IgD-negative memory B cell (primary cell): ENCODE measurements at regions not wholly inside any gene's neighbourhood (a gene's known extent, or its start where the extent isn't known, plus 50 kb on each side); places are given as distances from the start of the nearest gene placed in this dataset.

Experiments used
- H3K27ac Mint-ChIP-seq, 3 donors: one replicate each; pipeline ENCODE4 v1.8.0; 2020 to 2022; ENCODE audit warnings: mild to moderate bottlenecking in 3 of 3, mixed read lengths in 3 of 3, moderate library complexity in 1 of 3
- H3K27me3 Mint-ChIP-seq: one replicate; pipeline ENCODE4 v1.8.0; 2021; ENCODE audit warnings: mixed read lengths
- H3K36me3 Mint-ChIP-seq: one replicate; pipeline ENCODE4 v1.8.0; 2020; ENCODE audit warnings: mild to moderate bottlenecking, mixed read lengths
- H3K4me1 Mint-ChIP-seq, 3 donors: one replicate each; pipeline ENCODE4 v1.8.0; 2020 to 2022; ENCODE audit warnings: mixed read lengths in 3 of 3, mild to moderate bottlenecking in 1 of 3
- H3K4me3 Mint-ChIP-seq, 4 donors: one replicate each; pipeline ENCODE4 v1.8.0; 2020 to 2022; ENCODE audit warnings: mild to moderate bottlenecking in 4 of 4, mixed read lengths in 4 of 4, moderate library complexity in 3 of 4
- H3K9me3 Mint-ChIP-seq, 3 donors: one replicate each; pipeline ENCODE4 v1.8.0; 2020 to 2021; ENCODE audit warnings: mixed read lengths in 3 of 3, mild to moderate bottlenecking in 1 of 3

GRCh38 chr6:96276305-96276704 lies 245.3 kb upstream of the UFL1 start:
- Mint-ChIP-seq H3K4me3 (no peak overlapping the region), H3K36me3 (no peaks in the 10 kb centered on the region), H3K27me3 (no peaks in the 10 kb centered on the region), H3K9me3 (peaks cover 0 to 9% (median 2%) of the 10 kb centered on the region in 3 donors), H3K4me1 (no peaks in the 10 kb centered on the region), H3K27ac (no peak overlapping the region)

- no peaks in the 10 kb centered on the region for H3K4me1 Mint-ChIP-seq
- no peak overlapping the region for H3K4me3 Mint-ChIP-seq
These were observed 244.8 kb upstream of the UFL1 start for GRCh38 chr6:96276856-96277255.

GRCh38 chr6:96279084-96279483 lies 242.5 kb upstream of the UFL1 start:
- H3K36me3 Mint-ChIP-seq, result no peaks in the 10 kb centered on the region
- no peaks in the 10 kb centered on the region for H3K4me1 Mint-ChIP-seq
- H3K27ac Mint-ChIP-seq, result no peak overlapping the region
- H3K27me3 Mint-ChIP-seq, result no peaks in the 10 kb centered on the region
- H3K9me3 Mint-ChIP-seq, result no peaks in the 10 kb centered on the region
- H3K4me3 Mint-ChIP-seq, result no peak overlapping the region

More at GRCh38 chr6:96276856-96277255, 244.8 kb upstream of the UFL1 start:
- Mint-ChIP-seq H3K27ac (no peak overlapping the region), H3K27me3 (no peaks in the 10 kb centered on the region), H3K36me3 (no peaks in the 10 kb centered on the region), H3K9me3 (peaks cover 0 to 8% (median 2%) of the 10 kb centered on the region in 3 donors)

- no peak overlapping the region for H3K27ac Mint-ChIP-seq
- no peaks in the 10 kb centered on the region for H3K4me1 Mint-ChIP-seq
- H3K4me3 Mint-ChIP-seq, result no peak overlapping the region
- peaks cover 0 to 7% (median 0%) of the 10 kb centered on the region in 3 donors for H3K9me3 Mint-ChIP-seq
- H3K27me3 Mint-ChIP-seq, result no peaks in the 10 kb centered on the region
- no peaks in the 10 kb centered on the region for H3K36me3 Mint-ChIP-seq
These were observed 235.1 kb upstream of the UFL1 start for GRCh38 chr6:96286503-96286902.

- Mint-ChIP-seq H3K27me3 (no peaks in the 10 kb centered on the region), H3K4me3 (no peak overlapping the region), H3K9me3 (peaks cover 0 to 8% (median 0%) of the 10 kb centered on the region in 3 donors), H3K4me1 (no peaks in the 10 kb centered on the region), H3K36me3 (no peaks in the 10 kb centered on the region), H3K27ac (no peak overlapping the region)
These were observed 222.1 kb upstream of the UFL1 start for GRCh38 chr6:96299525-96299924.

GRCh38 chr6:96301023-96301422 lies 220.6 kb upstream of the UFL1 start:
- H3K27me3 Mint-ChIP-seq, result no peaks in the 10 kb centered on the region
- H3K36me3 Mint-ChIP-seq, result no peaks in the 10 kb centered on the region
- H3K27ac Mint-ChIP-seq, result no peak overlapping the region
- H3K4me3 Mint-ChIP-seq, result no peak overlapping the region
- H3K9me3 Mint-ChIP-seq, result peaks cover 0 to 3% (median 0%) of the 10 kb centered on the region in 3 donors
- H3K4me1 Mint-ChIP-seq, result no peaks in the 10 kb centered on the region

GRCh38 chr6:96301781-96302180 lies 219.8 kb upstream of the UFL1 start:
- H3K36me3 Mint-ChIP-seq, result no peaks in the 10 kb centered on the region
- no peaks in the 10 kb centered on the region for H3K4me1 Mint-ChIP-seq
- no peaks in the 10 kb centered on the region for H3K27me3 Mint-ChIP-seq
- H3K4me3 Mint-ChIP-seq, result no peak overlapping the region
- peaks cover 0 to 3% (median 0%) of the 10 kb centered on the region in 3 donors for H3K9me3 Mint-ChIP-seq
- no peak overlapping the region for H3K27ac Mint-ChIP-seq

GRCh38 chr6:96302991-96303390 lies 218.6 kb upstream of the UFL1 start:
- H3K9me3 Mint-ChIP-seq, result peaks cover 0 to 3% (median 0%) of the 10 kb centered on the region in 3 donors
- no peaks in the 10 kb centered on the region for H3K4me1 Mint-ChIP-seq

GRCh38 chr6:96304997-96305396 lies 216.6 kb upstream of the UFL1 start:
- H3K27me3 Mint-ChIP-seq, result no peaks in the 10 kb centered on the region
- peaks cover 0 to 3% (median 3%) of the 10 kb centered on the region in 3 donors for H3K9me3 Mint-ChIP-seq
- no peaks in the 10 kb centered on the region for H3K4me1 Mint-ChIP-seq
- H3K36me3 Mint-ChIP-seq, result no peaks in the 10 kb centered on the region
- H3K4me3 Mint-ChIP-seq, result no peak overlapping the region
- H3K27ac Mint-ChIP-seq, result no peak overlapping the region

More at GRCh38 chr6:96302991-96303390, 218.6 kb upstream of the UFL1 start:
- Mint-ChIP-seq H3K4me3 (no peak overlapping the region), H3K27ac (no peak overlapping the region), H3K27me3 (no peaks in the 10 kb centered on the region), H3K36me3 (no peaks in the 10 kb centered on the region)

- H3K4me1 Mint-ChIP-seq, result no peaks in the 10 kb centered on the region
These were observed 190.7 kb upstream of the UFL1 start for GRCh38 chr6:96330884-96331283.

GRCh38 chr6:96340164-96340563 lies 181.4 kb upstream of the UFL1 start:
- H3K27ac Mint-ChIP-seq, result no peak overlapping the region
- H3K36me3 Mint-ChIP-seq, result peaks cover 2% of the 10 kb centered on the region
- H3K4me1 Mint-ChIP-seq, result no peaks in the 10 kb centered on the region
- H3K9me3 Mint-ChIP-seq, result peaks cover 2 to 14% (median 5%) of the 10 kb centered on the region in 3 donors
- no peak overlapping the region for H3K4me3 Mint-ChIP-seq
- H3K27me3 Mint-ChIP-seq, result no peaks in the 10 kb centered on the region

More at GRCh38 chr6:96330884-96331283, 190.7 kb upstream of the UFL1 start:
- H3K27me3 Mint-ChIP-seq, result no peaks in the 10 kb centered on the region
- no peak overlapping the region for H3K27ac Mint-ChIP-seq
- H3K36me3 Mint-ChIP-seq, result no peaks in the 10 kb centered on the region
- H3K4me3 Mint-ChIP-seq, result no peak overlapping the region
- H3K9me3 Mint-ChIP-seq, result peaks cover 0 to 8% (median 2%) of the 10 kb centered on the region in 3 donors

- Mint-ChIP-seq H3K27ac (no peak overlapping the region), H3K27me3 (no peaks in the 10 kb centered on the region), H3K9me3 (peaks cover 0 to 5% (median 3%) of the 10 kb centered on the region in 3 donors), H3K36me3 (peaks cover 2% of the 10 kb centered on the region), H3K4me1 (no peaks in the 10 kb centered on the region), H3K4me3 (no peak overlapping the region)
These were observed 176.1 kb upstream of the UFL1 start for GRCh38 chr6:96345501-96345900.

GRCh38 chr6:96381246-96381645 lies 140.4 kb upstream of the UFL1 start:
- Mint-ChIP-seq H3K27ac (no peak overlapping the region), H3K27me3 (no peaks in the 10 kb centered on the region), H3K36me3 (no peaks in the 10 kb centered on the region), H3K4me3 (no peak overlapping the region), H3K9me3 (peaks cover 0 to 2% (median 0%) of the 10 kb centered on the region in 3 donors), H3K4me1 (peaks cover 0 to 1% (median 0%) of the 10 kb centered on the region in 3 donors)

GRCh38 chr6:96391776-96392360 lies 129.7 kb upstream of the UFL1 start:
- H3K9me3 Mint-ChIP-seq, result no peaks in the 10 kb centered on the region
- no peaks in the 10 kb centered on the region for H3K27me3 Mint-ChIP-seq
- no peaks in the 10 kb centered on the region for H3K36me3 Mint-ChIP-seq
- H3K4me1 Mint-ChIP-seq, result peaks cover 0 to 3% (median 0%) of the 10 kb centered on the region in 3 donors
- peak overlapping the region in 1 of 3 donors; percentile 60 for H3K27ac Mint-ChIP-seq
- no peak overlapping the region for H3K4me3 Mint-ChIP-seq

GRCh38 chr6:96394727-96395126 lies 126.9 kb upstream of the UFL1 start:
- no peak overlapping the region for H3K27ac Mint-ChIP-seq
- peaks cover 0 to 3% (median 0%) of the 10 kb centered on the region in 3 donors for H3K9me3 Mint-ChIP-seq
- peaks cover 0 to 3% (median 0%) of the 10 kb centered on the region in 3 donors for H3K4me1 Mint-ChIP-seq
- no peak overlapping the region for H3K4me3 Mint-ChIP-seq
- H3K36me3 Mint-ChIP-seq, result no peaks in the 10 kb centered on the region
- no peaks in the 10 kb centered on the region for H3K27me3 Mint-ChIP-seq

- H3K9me3 Mint-ChIP-seq, result peaks cover 0 to 9% (median 0%) of the 10 kb centered on the region in 3 donors
- no peaks in the 10 kb centered on the region for H3K4me1 Mint-ChIP-seq
- no peak overlapping the region for H3K27ac Mint-ChIP-seq
- H3K27me3 Mint-ChIP-seq, result no peaks in the 10 kb centered on the region
- no peak overlapping the region for H3K4me3 Mint-ChIP-seq
- no peaks in the 10 kb centered on the region for H3K36me3 Mint-ChIP-seq
These were observed 111.1 kb upstream of the UFL1 start for GRCh38 chr6:96410467-96410866.
